ENCODE measurements at regions not wholly inside any gene's neighbourhood (a gene's known extent, or its start where the extent isn't known, plus 50 kb on each side); places are given as distances from the start of the nearest gene placed in this dataset.
A peak's percentile ranks its signal among the peaks of the same experiment; 100 is the strongest.

- TF ChIP-seq PAXIP1 (CRISPR knock-in tag; conservative IDR thresholded peaks at IDR 0.05): no peak
- no peak for TF ChIP-seq KDM1A (CRISPR knock-in tag; IDR thresholded peaks at IDR 0.05)
- no peak for TF ChIP-seq YEATS4 (CRISPR knock-in tag; IDR thresholded peaks at IDR 0.05; ENCODE audit: borderline replicate concordance)
Observed at GRCh38 chr14:36383767-36384431, 63.5 kb upstream of the MBIP start (continued).

- DNase-seq (ENCODE audit: low spot score) (peak; percentile 92), ATAC-seq (peak; percentile 99), FAIRE-seq (peak; percentile 85)
- no TSS peak for BruUV-seq (replicated peaks)
- no peak overlapping the region for H3K27ac ChIP-seq (ENCODE audit: extremely low read length, insufficient read depth, low read length)
- no peak overlapping the region for H2AFZ ChIP-seq (ENCODE audit: low read length)
- H3K9ac ChIP-seq (ENCODE audit: insufficient read depth, low read depth, low read length): no peak overlapping the region
- no peaks in the 10 kb centered on the region for H3K36me3 ChIP-seq (replicated peaks in 1 of 2; ENCODE audit: control insufficient read depth in 1 of 2, insufficient read depth in 2 of 2, low read length in 2 of 2)
- CTCF ChIA-PET (ENCODE audit: low intra/inter-chr PET ratio, low total read pairs): interaction anchor here (0.8 to 5.9 kb wide), 5 partner anchors 133 to 303 kb away, joined by 3 to 124 read pairs (median 8); no protein-coding TSS in a partner anchor
- in situ Hi-C loops (cut with HindIII; ENCODE audit: extremely low pct_ligation_motif_present, low pct_unique_long_range_greater_than_20kb): loop anchor here (5.0 kb wide), 1 partner anchor 302 kb away; no protein-coding TSS in a partner anchor
- no peaks in the 10 kb centered on the region for H3K9me3 ChIP-seq (ENCODE audit: low read length)
- 9% methylated on average over 4 of the region's 4 CpGs for WGBS (ENCODE audit: low lambda C conversion rate)
- no peak overlapping the region for H3K4me2 ChIP-seq (ENCODE audit: low read depth, low read length)
- no peaks in the 10 kb centered on the region for H3K79me2 ChIP-seq (ENCODE audit: insufficient read depth, low read length)
- no peaks in the 10 kb centered on the region for H3K4me1 ChIP-seq (ENCODE audit: insufficient read depth, low read length)
- H4K20me1 ChIP-seq (ENCODE audit: insufficient read depth, low read length): no peaks in the 10 kb centered on the region
- H3K27me3 ChIP-seq (ENCODE audit: control insufficient read depth in 1 of 2, insufficient read depth in 2 of 2, low read length in 2 of 2): no peaks in the 10 kb centered on the region; a peak in 1 of 5 replicates
- intact Hi-C loops (cut with micrococcal nuclease; ENCODE audit: unreplicated experiment): loop anchor here (1.0 to 10.0 kb wide), 7 partner anchors 54 to 491 kb away; partner anchors contain the start of gene MBIP
- no peak overlapping the region for H3K4me3 ChIP-seq (replicated peaks in 1 of 3; ENCODE audit: insufficient read depth in 1 of 3, low read depth in 2 of 3, low read length in 3 of 3)
- POLR2A ChIA-PET: interaction anchor here (1.0 to 1.1 kb wide), 2 partner anchors 54 to 304 kb away, joined by 3 to 4 read pairs; partner anchors contain the start of gene MBIP
- TF ChIP-seq JARID2 (CRISPR knock-in tag; IDR thresholded peaks at IDR 0.05; ENCODE audit: insufficient replicate concordance) (no peak), DRAP1 (CRISPR knock-in tag; IDR thresholded peaks at IDR 0.05) (peak; percentile 40; the same call in 1 of the 2 replicates), PBX2 (CRISPR knock-in tag; IDR thresholded peaks at IDR 0.05) (no peak), ZNF674 (CRISPR knock-in tag; IDR thresholded peaks at IDR 0.05; ENCODE audit: low read depth) (no peak), ZNF740 (CRISPR knock-in tag; IDR thresholded peaks at IDR 0.05) (no peak), ZNF225 (CRISPR knock-in tag; IDR thresholded peaks at IDR 0.05) (no peak; the same call in 1 of the 2 replicates), MIER2 (CRISPR knock-in tag; IDR thresholded peaks at IDR 0.05) (peak; percentile 76; the same call in 1 of the 2 replicates), FOXP1 (IDR thresholded peaks at IDR 0.05) (no peak), FOXP1 (CRISPR knock-in tag; IDR thresholded peaks at IDR 0.05) (no peak), POLR2A (IDR thresholded peaks at IDR 0.05; ENCODE audit: insufficient read depth in 1 of 2, low read depth in 2 of 2, low read length in 2 of 2) (no peak), ZNF790 (CRISPR knock-in tag; IDR thresholded peaks at IDR 0.05; ENCODE audit: borderline replicate concordance) (no peak)
Observed at GRCh38 chr14:36373982-36374673, 53.7 kb upstream of the MBIP start.

Data from HepG2 (cell line).